GM21619 (cell line): ENCODE measurements at regions not wholly inside any gene's neighbourhood (a gene's known extent, or its start where the extent isn't known, plus 50 kb on each side); places are given as distances from the start of the nearest gene placed in this dataset.
"Not testable (repeated sequence)": the region's sequence is repeated elsewhere in the genome, so short reads cannot be mapped to it uniquely, and the experiment has no call there.

Source experiments
- ATAC-seq: cut with Tn5 transposase; IDR thresholded peaks from one replicate; pipeline ENCODE4 v1.9.1; 2021; ENCODE audit not compliant: unreplicated experiment

DNA sequence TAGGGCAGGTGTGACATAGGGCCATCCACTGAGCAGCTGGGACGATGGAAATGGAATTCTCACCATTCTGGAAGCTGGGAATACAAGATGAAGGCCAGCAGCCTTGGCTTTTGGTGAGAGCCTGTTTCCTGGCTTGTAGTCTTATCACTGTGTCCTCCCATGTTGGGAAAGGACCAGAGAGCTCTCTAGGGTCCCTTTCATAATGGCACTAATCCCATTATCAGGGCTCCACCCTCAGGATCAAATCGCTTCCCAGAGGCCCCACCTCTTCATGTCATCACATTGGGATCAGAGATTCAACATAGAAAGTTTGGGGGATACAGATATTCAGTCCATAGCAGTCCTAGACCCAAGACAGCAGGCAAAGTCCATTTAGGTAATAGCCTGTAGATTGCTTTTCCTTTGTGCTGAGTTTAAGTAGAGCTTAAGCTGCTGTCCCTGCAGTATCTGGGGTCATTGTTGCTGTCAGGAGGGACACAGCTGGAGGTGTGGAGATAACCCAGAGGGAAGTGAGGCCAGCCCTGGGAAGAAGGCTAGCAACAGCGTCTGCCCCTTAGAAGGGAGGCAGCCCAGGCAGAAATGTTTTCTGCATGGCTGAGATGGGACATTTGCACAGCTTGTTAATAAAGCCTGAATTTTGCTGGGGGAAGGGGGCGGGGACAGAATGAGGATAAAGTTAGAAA lies 136.5 kb upstream of the GPR12 start:
- no peak for ATAC-seq

DNA sequence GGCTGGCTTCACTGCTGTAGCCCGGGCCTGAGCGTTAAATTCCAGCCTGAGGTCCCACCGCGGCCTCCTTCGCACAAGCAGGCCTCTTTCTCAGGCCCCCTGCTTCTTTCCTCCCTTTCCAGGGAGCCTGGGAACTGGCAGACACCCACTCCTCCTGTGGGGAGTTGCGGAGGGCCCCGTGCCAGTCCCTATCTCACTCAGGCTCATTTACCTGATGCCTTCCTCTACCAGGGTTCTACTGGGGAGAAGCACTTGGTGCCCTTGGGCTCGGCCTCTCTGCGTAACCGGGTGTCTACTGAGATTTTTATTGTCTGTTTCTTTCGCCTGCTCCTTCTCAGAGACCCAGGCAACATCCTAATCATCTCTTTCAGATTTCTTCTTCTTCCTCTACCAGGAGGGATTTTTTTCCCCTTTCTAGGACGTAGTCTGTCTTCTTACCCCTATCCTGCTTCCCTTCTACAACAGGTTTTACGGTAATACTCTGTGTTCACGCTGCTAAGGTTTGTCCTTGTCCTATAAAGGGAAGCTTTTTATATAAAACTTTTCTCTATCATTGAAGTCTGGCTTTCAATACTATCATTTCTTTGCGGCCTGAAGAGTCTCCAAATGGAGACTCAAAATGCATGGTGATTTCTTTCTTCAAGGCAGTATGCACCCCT lies 135.4 kb upstream of the GPR12 start:
- no peak for ATAC-seq

DNA sequence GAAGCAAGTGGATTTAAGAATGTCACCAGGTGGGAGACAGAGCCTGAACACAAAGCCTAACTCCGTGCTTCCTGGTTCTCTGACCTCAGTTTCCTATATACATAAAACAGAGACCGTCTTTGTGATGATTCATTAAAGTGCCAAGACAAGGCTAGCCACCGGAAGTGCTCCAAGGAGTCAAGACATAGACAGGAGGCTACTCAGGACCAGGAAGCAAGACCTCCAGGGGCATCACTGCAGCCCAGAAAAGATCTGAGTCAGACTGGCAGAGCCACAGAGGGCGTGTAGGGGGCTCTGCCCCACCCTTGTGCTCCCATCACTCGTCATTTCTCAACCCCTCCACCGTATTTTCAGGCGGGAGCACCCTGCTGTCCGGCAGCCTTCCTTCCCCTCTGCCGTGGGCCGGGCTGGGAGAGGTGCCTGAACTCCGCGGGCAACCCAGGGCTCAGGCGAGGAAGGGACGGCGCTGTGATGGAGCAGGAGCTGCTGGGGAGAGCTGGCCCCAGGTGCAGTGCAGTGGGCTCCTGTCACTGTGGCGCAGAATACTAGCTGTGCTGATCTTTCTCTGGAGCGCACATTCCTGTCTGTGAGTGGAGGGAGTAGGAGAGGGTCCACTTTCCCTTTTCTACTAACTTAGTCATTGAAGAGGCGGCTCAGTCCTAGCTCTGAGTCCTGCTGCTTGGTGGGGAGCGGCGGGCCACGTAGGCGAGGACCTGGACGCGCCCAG lies 134.7 kb upstream of the GPR12 start:
- no peak for ATAC-seq

DNA sequence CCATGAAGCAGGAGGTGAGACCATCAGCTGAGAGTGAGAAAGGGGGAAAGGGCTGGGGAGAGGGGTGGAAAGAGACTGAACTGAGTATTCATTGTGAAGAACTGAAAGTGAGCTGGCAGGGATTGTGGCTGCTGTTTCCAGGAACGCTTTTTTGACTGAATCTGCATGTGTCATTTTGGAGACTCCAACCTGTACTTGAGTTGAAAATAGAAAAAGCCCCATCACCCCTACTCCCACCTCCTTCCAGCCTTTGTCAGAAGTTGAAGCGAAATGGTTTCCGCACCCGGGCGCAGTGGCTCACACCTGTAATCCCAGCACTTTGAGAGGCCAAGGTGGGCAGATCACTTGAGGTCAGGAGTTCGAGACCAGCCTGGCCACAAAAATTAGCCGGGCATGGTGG lies 128.0 kb upstream of the GPR12 start:
- ATAC-seq = no peak

DNA sequence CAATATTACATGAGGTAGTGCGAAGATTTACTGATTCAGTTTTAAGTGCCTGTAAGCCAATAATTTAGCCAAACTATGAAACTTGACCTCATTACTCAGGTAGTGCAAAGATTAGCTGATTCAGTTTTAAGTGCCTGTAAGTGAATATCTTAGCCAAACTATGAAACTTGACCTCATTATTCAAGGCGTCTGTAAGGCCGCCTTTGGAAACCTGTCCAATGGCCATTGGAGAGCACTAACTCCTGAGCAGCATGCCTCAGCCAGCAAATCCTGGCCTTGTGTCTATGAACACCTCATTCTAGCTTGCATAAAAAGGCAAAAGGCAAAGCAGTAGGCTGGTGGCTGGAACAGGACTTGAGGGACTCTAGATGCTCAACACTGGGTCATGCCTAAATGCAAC lies 127.0 kb upstream of the GPR12 start:
- ATAC-seq = no peak

DNA sequence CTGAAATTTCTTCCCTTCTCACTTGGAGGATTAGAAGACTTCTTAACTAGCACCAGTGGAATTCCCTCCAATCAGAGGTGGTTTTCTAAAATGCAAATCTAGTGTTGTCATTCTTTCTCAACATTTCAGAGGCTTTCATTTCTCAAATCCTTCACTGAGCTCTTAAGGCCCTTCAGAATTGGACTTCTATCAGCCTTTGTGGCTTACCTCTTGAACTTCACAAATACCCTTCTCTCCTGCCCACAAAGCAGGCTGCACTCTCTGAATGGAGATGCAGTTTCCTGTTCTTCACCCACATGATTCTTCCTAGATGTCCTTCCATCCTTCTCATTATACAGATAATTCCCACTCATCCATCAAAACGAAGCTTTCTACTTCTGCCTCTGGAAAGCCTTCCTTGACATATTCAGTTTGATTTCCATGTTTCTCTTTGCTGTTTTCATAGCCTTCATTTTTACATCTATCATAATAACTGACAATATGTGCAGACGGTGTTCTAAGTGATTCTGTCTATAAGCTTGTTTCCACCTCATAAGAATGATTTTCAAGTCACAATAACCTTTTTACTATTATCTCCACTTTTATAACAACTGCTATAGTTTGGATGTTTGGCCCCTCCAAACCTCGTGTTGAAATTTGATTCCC lies 123.1 kb upstream of the GPR12 start:
- no peak for ATAC-seq

DNA sequence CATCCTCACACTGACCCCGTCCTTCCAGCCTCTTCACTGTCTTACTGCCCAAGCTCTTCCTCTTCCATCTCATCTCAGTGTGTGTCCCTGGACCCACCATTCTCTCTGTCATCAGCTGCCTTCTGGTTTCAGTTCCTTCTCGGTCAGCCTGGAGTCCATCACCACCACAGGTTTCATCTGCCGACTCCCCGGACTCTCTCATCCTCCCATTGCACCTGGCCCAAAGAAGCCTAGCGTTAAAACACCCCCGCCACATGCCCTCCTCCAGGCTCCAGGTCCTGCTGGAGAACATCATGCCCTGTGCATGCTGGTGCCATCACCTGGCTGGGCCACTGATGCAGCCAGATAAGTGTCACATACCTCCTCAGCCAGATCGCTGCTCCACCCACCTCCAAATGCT lies 122.1 kb upstream of the GPR12 start:
- ATAC-seq = no peak

DNA sequence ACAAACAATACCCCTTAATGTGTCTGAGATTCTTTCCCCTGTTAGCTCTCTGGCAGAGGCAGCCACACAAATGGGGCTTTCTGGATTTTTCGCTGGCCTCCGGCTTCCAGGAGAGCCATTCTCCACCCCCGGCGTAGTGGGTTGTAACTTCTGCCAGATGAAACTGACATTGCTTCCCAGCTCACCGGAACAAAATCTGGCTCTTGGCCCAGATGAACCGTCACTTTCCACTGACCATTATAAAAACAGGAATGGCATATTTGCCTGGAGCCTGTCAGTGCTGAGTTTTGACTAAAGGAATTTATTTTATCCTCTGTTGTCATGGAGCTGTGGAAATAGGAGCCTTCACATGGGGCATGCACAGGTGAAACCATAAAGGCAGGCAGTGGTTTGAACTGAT lies 120.6 kb upstream of the GPR12 start:
- no peak for ATAC-seq

DNA sequence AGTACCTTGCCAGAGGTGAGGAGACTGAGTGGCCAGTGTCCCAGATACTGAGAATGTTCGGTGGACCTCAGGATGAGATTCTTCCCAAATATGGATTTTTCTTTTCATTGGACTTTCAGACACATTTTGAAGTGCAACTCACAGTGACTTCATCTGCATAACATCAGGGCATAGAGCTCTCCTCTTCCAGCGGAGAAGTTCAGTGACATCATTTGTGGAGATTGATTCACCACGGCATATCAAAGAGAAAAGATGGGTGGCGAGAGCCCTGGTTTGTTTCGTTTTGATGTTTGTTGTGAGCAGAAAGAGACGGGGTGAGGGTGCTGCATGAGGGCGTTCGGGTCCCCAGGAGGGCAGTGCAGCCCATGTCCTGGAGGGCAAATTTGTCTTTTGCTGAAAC lies 120.1 kb upstream of the GPR12 start:
- no peak for ATAC-seq

DNA sequence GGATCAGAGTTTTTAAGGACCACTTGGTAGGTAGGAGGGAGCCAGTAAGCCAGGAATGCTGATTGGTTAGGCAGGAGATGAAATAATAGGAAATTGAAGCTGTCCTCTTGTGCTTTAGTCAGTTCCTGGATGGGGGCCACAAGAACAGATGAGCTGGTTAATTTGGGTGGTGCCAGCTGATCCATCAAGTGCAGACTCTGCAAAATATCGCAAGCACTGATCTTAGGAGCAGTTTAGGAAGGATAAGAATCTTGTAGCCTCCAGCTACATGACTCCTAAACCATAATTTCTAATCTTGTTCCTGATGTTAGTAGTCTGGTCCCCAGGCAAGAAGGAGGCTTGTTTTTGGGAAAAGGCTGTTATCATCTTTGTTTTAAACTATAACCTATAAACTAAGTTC lies 117.9 kb upstream of the GPR12 start:
- no peak for ATAC-seq

DNA sequence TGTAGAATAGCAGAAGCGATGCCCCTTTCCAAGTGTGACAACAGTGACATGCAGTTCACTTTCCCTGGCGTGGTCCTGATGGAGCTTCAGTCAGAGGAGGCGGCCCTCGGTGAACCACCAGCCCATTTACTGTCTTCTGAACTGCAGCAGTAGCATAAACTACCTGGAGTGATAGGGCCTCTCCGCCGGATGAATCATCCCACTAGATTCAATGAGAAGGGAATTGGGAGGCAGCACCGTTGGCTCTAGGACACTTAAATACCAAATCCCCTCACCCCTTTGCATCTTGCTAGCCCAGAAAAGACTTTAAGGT lies 112.8 kb upstream of the GPR12 start:
- no peak for ATAC-seq

DNA sequence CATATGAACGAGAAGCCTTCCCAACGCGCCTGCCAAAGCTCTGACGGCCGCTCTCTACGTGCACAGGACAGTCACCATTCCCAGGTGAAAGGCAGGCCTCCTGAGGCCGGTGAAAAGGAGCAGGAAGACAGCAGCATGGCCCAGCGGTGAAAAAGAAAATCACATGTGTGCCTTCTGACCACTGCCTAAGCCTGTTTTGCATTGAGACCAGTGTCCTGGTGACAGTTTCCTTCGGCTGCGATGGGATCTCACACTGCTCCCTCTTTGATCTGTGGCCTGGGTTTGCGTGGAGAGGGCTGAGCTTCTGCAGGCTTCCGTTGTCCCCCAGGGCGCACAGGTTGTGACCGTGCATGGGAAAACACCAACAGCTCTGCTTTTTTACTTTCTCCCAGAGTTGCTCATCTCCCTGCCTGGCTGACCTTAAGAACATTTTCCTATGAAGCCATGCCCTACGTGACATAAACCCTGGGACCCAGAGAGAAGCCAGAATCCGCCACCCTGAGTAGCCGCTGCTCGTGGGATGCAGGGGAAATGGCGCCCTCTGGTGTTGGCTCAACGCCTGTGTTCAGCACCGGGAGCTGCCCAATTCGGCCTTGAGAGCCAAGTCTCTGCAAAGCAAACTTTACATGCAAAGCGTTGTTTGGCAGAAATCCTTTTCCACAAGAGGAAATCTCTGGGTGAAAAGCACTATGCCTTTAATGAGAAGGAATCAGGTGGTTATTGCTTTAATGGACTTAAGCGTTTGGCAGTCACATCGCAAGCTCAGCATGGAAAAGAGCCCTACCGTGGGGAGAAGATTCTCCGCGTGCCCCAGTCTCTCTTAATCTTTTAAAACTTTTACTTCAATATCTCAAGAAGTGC lies 112.2 kb upstream of the GPR12 start:
- ATAC-seq = no peak

DNA sequence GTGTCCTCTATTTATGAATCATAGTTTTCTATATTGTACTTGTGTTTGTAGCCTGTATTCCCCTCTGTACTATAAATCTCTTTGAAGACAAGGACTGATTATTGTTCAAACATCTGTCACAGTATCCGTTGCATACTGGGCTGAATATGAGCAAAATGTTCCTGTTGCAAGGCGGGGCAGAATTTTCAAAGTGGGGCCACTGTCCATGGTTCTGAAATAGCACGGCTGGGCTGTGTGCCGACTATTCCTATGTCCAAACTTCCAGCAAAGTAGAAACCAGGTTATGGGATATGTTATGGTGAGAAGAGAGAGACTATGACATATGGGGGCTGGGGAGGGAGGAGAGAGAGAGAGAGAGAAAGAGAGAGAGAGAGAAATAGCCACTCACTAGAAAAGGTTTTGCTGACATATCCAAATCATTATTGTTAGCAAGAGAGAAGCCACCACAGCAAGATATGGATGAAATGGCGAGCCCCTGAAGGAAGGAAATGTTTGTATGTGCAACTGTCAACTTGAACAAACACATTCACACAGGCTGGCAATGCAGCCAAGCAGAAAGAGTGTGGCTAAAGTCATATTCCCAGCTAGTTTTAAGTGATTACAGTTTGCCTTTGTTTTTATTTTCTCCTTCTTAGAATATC lies 107.0 kb upstream of the GPR12 start:
- no peak for ATAC-seq

DNA sequence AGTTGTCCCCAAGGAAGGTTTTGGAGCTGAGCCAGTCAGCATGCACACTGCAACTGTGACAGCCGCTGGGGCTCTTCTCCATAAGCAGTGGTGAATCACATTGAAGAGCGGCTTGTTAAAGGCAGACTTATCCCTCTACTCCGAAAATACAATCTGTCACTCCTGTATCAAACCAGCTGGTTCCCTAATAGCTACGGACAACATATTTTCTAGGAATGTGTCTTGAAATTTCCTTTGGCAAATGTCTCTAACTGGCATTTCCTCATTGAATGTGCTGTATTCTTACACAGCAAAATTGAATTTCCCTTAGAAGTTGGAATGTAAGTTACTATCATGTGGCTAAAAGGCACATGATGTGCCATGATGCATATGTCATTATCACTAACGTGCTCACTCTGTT lies 104.0 kb upstream of the GPR12 start:
- no peak for ATAC-seq

DNA sequence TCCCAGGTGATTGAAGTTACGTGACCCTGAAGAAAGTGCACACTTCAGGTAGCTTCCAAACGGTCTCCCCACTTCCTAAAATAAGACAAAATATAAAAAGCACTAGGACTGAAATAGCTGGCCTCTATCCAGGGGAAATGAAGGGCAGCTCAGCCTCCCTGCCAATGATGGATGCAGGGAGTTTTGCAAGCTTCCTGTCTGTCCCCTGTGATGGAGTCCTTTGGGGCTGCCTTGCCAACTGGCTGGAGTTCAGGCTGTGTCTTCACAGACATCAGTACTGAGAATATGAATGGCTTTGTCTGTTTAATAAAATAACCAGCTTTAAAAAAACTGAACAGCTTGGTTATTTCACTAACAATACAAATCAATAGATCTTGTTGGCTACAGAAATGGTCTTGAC lies 101.4 kb upstream of the GPR12 start:
- ATAC-seq = no peak

DNA sequence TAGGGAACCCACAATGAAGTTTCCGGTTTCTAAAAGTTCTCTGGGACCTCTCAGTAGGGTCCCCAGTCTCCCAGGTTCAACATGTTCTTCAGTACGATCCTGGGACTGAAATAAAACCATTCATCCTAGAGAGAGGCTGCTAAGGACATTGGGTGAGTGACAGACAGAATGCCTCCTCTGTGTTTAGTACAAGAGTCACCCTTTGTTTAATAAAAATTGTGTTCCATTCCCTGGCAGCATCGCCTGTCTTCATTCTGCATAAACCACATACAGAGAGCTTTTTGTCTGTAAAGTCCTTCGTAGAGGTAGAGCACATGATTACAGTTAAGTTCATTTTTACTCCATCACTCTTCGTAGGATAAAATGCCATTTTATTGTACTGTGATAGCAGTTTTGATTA lies 95.3 kb upstream of the GPR12 start:
- ATAC-seq = no peak

DNA sequence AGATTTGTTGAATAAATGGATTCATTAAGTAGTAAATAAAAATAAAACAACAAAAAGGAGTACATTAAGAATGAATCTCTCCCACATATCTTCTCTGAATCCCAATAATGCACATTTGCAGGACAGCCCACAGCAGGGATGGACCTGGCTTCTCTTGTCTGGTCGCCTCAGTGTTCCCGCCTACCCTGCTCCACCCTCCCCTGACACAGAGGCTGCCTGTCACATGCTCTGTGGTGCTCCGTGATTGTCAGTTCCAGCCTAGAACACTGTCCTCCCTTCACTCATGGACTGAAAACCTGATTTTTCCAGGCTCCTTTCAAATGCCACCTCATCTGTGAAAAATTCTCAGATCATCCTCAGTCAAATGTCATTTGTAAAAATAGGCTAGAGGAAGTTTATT lies 94.5 kb upstream of the GPR12 start:
- no peak for ATAC-seq

DNA sequence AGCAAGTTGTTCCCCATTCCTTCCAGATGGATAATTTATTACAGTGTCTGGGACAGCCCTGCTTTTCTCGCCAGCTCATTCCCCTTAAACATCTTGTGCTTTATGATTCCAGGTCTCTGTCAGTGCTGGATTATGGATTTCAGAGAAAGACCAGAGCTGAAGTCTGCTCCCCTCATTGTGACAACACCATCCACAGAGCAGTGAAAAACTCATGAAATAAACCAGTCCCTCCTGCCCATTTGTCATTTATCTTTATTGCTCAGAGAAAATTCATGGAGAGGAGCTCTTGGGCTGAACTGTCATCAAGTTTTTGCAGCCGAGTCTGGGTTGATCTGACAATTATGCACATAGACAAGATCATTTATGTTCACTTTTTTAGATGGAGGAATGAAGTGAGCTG lies 92.7 kb upstream of the GPR12 start:
- ATAC-seq = no peak

DNA sequence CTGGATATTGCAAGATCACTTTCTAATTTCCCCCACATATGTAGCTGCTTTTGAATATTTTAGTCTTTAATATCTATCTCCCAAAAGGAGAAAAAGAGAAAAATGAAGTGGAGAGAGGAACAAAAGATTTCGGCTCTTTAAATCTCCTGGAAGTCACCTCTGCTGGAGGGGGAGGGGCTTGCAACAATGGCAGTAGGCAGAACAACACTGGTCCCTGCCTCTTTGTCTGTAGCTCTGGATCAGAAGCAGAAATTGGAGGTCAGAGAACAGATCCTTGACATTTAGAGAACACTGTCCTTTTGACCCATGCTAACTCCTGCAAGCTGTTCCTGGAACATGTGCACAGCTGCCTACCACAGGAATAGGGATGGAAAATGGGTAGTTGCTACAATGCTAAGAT lies 86.7 kb upstream of the GPR12 start:
- no peak for ATAC-seq

DNA sequence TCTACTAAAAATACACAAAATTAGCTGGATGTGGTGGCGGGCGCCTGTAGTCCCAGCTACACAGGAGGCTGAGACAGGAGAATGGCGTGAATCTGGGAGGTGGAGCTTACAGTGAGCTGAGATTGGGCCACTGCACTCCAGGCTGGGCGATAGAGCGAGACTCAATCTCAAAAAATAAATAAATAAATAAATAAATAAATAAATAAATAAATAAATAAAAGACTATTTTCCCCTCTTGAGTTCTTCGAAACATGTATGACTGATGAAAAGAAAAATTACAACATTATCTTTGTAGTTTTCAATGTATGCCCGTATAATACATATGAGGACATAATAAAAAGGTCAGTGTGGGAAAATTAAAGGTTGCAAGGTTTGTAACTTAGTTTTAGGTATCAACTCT lies 84.5 kb upstream of the GPR12 start:
- not testable (repeated sequence) for ATAC-seq

DNA sequence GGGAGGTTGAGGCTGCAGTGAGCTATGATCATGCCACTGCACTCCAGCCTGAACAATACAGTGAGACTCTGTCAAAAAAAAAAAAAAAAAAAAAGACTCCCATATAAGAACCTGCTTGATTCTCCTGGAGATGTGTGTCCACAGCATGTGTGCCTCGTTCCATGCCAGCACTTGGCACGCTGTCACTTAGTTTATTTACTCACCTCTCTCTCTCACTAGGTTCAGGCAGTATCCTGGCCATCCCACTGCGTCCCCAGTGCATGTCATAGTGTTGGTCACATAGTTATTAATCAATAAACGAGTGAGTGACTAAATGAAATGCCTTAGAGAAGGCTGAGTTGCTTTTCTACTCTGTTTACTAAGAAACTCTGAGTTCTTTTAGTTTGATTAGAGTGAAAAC lies 79.1 kb upstream of the GPR12 start:
- no peak for ATAC-seq
